C1 segment of cervical spinal cord (tissue), 14 donors: ENCODE measurements at regions not wholly inside any gene's neighbourhood (a gene's known extent, or its start where the extent isn't known, plus 50 kb on each side); places are given as distances from the start of the nearest gene placed in this dataset.
"Not testable (repeated sequence)": the region's sequence is repeated elsewhere in the genome, so short reads cannot be mapped to it uniquely, and the experiment has no call there.

Source experiments
- DNase-seq, 14 donors: peaks; one replicate each; lab custom pipeline; 2025; lab: John Stamatoyannopoulos, UW

DNA sequence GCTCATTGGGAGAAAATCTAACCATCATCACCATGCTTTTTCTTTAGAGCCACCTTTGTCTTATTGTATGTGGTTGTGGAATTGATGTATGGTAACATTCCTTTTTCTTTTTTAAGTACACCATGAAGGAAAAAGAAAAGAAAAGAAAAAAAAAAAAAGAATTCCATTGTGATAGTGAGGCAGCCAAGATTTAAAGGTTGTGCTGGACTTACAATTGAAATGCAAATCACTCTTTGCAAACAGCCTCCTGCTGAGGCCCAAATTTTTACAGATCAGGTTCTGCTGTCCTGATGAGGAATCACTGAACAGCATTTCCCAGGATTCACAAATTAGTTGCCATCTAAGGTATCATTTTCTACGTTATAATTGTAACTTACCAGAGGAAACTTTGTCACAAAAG lies 1101.0 kb upstream of the FANCL start:
- no peak for DNase-seq

DNA sequence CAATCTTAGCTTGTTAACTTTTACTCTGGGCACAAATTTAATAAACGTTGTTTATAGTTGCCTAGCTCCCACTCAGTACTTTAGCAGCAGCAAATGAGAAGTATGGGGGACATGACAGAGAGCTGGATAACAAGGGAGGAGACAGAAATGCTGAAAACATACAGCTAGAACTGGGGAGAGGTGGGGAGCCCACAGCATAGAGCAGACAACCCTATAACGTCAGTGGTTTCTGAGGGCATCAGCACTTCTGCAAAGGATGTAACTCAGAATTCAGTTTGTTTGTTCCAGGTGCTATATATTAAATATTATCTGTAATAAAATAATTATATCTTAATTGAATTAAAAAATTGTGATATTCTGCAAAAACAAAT lies 1098.7 kb upstream of the FANCL start:
- no peak for DNase-seq

DNA sequence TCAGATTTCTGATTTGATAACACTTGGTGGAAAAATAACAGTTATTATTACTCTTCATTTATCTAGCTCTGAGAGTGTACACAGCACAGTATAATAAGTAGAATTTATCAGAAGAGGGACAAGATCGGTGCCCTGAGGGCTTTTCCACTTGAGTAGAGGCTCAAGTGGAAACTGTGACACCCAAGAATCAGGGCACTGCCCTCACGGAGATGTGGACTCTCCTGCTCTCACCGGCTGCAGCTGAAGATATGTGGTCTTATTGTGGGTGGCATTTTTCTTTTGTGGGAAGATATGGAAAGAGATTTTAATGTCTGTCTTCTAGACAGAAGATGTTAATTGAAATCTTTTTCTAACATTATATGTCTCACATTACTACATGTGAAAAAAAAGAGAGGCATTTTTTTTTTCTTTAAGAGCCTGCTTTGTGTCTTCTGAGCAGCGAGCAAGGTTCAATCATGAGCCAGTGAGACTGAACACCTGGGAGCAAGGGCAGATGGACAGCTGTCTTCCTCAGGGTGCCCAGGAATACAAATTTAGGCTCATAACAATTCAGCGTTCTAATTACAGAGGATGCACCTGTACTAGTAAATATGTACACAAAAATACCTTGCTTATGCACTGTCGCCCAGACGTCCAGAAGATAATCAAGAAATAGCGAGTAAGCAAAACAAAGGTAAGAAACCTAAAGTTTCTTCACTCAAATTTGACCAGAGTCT lies 1098.2 kb upstream of the FANCL start:
- no peak for DNase-seq

DNA sequence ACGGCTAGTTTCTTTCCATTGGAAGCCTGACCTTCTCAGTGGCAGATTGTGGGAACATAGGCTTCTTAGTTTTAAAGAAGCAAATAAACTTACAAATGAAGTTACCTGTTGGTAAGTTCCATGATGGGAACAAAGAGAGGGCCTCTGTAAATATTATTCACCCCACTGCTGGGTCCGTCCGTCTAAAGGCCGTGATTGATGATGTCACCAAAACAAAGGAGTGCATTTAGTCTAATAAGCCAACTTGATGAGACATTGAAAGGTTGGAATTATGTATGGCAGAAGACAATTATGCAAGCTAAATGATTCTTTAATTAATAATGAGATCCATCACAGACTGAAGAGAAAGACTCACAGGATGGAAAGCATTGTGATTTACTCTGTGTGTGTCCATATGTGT lies 1091.9 kb upstream of the FANCL start:
- no peak for DNase-seq

DNA sequence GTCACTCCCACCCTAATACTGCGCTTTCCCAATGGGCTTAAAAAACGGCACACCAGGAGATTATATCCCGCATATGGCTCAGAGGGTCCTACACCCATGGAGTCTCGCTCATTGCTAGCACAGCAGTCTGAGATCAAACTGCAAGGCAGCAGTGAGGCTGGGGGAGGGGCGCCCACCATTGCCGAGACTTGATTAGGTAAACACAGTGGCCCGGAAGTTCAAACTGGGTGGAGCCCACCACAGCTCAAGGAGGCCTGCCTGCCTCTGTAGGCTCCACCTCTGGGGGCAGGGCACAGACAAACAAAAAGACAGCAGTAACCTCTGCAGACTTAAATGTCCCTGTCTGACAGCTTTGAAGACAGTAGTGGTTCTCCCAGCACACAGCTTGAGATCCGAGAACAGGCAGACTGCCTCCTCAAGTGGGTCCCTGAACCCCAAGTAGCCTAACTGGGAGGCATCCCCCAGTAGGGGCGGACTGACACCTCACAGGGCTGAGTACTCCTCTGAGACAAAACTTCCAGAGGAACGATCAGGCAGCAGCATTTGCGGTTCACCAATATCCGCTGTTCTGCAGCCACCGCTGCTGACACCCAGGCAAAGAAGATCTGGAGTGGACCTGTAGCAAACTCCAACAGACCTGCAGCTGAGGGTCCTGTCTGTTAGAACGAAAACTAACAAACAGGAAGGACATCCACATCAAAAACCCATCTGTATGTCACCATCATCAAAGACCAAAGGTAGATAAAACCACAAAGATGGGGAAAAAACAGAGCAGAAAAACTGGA lies 1085.6 kb upstream of the FANCL start:
- not testable (repeated sequence) for DNase-seq

DNA sequence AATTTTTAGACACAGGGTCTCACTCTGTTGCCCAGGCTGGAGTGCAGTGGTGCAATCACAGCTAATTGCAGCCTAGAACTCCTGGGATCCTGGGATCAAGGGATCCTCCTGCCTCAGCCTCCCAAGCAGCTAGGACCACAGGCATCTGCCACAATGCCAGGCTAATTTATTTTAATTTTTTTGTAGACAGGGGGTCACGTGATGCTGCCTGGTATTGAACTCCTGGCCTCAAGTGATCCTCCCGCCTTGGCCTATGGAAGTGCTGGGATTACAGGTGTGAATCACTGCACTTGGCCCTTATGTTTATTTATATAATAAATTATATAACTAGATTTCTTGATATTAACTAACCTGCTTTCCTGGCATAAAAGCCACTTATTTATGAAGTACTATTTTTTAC lies 1081.7 kb upstream of the FANCL start:
- DNase-seq, result no peak

DNA sequence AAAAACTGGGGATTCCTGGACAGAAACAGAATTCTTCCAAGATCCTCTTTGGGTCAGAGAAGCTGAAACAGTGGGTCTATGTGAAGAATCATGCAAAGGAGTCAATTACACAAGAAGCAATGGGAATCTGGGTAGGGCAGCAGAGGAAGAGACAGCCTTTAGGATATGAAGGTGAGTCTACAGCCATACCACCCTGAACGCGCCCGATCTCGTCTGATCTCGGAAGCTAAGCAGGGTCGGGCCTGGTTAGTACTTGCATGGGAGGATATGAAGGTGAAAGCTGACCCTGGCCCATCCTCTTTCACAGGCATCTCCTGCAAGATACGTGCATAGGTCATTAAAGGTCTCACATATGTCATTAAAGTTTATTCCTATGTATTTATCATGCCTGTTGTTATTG lies 1080.9 kb upstream of the FANCL start:
- no peak for DNase-seq

DNA sequence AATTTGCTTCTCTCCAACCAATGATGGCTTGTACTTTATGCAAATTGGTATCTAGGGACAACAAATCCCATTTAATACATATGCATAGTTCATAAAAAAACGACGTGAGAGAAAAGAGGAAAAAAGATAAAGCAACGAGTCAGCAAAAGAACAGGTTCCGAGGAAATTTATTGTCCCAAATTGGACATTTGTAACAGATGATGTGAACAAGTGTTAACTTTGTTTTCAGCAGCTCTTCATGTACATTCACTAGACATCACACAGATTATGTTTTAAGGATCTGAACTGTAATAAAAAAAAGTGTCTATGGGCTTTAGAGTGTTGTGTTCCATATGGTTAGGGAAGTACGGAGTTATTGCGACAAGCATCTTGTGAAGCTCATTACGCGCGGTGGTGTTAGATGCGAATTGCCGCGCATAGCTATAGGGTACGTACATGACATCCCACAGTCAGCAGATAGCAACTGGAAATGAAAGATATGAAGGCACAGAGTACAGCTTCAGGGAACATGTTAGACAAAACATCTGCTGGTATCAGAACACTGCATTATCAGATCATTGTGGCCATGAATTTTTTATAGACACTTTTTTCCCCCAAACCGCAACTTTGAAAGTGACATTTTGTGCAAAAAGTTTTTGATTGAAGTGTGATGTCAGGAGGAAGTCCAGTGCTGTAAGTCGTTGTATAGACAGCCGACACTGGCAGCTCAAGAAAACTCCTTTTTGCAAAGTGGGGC lies 1073.1 kb upstream of the FANCL start:
- DNase-seq, result no peak

DNA sequence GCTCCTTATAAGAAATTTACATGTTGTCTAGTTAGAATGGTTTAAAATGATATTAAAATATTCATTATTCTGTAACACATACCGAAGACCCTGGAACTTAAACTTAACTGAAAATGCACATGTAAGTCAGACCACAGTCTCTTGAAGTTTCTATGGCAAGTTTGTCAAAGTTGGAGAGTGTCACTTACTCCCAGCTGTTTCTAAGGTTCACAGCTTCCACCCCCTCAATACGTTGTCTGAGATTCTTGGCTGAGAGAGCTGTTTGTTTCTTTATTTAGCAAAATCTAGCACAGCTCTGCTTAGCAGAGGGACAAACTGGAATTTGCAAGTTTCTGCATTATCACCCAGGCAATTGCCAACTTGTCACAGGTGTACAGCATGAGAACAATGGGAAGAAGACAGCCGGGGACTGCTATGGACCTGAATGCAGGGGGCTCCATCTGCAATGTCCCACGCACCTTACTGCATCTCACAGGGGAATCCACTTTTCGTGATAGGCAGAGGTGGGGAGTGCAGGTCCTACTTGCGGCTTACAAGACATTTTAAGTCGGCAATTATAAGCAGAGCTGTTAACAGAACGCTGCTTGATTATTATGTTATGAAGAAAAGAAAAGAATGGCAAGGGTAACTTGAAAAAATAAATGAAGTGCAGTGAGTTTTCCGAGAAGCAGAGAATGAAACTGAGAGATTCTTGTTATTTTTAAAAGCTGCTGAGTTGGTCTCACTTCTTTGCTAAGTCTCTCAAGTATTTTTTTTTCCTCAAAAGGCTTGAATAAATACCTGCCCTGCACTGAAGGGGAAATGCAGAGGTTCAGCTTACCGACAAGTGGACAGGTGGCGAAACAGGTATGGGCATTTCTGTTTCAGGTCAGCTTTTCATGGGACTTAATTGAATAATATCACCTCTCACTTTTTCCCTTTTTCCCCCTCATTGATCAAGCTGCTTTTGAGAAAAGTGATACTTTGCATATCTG lies 1072.1 kb upstream of the FANCL start:
- DNase-seq, result no peak

DNA sequence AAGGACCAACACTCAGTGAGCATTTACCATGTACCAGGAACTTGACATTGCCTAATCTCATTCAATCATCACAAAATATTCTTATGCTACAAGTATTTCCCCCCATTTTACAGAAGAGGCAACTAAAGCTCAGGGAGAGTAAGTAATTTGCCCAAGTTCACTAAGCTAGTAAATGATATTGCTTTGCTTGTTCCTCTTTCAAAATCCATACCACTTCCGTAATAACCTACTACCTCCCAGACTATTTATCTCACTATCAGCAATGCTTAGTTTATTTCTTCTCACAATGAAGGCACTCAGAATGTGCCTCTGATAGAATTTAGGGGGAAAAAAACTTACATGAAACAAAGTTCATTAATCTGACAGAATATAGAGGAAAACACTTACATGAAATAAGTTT lies 1070.9 kb upstream of the FANCL start:
- no peak for DNase-seq

DNA sequence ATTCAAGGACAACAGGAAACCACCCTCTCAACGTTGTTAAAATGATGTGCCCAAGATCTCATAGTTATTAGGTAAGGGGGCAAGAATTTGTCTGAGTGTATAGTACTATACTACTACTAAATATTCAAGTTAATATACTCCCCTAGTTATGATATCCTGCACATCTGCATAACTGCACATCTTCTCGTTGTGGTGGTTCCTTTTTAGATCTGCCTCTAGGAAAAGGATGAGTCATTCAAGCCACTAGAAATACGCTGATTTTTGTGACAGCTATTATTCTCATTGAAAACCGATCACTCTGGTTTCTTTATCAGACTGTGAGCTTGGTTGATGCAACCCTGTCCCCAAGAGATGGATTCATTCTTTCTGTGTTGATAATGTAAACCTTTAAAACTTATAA lies 1067.0 kb upstream of the FANCL start:
- no peak for DNase-seq

DNA sequence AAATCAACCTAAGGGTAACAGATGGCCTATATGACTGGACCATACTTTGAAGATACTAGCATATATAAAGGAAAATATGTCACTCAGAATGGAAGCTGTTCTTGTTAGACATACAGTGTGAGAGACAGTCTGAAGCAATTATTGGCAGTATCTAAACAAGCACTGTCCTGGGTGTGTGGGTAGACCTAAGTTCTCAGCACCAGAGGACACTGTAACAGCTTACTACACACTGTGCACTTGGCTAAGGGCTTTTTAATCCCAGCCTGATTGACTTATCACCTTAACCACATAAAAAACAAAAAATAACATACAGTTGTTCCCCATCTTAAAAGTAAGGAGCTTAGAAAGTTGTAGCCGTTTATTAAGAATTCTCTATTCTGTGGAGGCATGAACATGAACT lies 1066.1 kb upstream of the FANCL start:
- DNase-seq, result no peak

DNA sequence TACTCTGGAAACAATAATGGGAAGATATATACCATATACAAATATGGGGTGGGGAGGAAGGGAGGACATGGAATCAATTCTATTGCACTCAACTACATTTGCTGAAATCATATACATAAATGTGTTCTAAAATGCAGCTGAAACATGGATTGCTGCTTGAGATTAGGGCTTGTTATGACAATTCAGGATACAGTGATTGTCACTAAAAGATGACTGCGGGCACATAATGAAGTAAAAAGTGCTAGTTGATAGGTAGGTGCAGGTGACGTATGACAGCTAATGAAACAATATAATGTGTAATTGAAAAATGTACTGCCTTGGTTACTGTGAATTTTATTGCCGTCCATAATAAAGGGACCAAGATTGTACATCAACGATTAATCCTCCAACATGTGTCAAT lies 1062.1 kb upstream of the FANCL start:
- no peak for DNase-seq

DNA sequence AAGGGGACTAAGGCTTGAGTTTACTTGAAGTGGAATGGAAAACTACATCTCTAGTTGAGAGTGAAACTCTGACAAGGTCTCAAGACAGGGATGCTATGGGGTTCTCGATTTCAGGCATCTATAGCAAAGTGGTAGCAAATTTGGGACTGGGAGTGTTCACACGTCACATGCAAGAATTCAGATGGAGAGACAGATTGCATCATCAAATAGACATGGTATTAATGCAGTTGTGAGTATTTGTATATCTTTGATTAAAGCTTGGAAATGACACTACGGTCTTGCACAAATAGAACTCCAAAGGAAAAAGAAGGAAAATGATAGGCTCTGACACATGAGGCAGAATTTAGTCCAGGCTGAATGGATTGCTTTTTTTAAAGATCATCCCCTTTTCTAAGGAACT lies 1061.6 kb upstream of the FANCL start:
- DNase-seq, result no peak

DNA sequence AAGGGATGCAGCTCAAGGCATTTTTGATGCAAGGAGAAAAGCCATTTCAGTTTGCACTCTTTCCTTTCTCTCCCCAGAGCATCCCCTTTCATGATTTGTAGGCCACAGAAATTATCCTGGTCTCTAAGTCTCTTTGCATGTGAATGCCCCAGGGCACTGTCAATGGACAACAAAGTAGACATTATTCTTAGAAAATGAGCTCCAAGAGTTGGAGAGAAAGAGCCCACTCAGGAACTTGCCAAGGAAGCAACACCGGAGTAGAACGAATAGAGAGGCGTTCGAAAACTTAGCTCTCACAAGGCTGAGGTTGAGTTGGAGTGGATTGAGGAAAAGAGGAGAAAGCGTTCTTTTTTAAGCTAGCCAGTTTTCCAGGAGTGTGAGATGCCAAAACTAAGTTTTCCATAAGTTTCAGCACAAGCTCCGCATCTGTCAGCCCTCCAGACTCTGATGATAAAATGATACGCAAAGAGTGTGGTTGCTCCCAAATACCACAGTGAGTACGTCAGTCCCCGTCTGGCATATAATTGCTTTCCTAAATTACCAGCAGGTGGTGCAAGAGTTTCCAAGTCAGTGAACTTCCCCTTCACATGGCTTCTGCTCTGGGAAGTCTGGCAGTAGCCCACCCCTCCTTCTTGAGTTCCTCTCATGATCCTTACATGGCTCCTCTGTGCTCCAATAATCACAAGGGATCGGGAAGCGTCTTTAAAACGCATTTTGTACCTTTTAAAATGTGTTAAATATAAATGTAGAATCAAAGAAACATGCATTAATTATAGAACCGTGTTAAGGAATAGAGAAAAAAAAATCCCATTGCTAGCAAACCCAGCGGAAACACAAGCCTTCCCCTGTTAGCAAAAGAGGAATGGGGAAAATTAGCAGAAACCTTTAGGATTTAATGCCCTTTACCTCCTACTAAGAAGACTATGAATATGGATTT lies 1060.6 kb upstream of the FANCL start:
- peak in 8 of 14 donors; percentile 1 to 48 (median 6) for DNase-seq

DNA sequence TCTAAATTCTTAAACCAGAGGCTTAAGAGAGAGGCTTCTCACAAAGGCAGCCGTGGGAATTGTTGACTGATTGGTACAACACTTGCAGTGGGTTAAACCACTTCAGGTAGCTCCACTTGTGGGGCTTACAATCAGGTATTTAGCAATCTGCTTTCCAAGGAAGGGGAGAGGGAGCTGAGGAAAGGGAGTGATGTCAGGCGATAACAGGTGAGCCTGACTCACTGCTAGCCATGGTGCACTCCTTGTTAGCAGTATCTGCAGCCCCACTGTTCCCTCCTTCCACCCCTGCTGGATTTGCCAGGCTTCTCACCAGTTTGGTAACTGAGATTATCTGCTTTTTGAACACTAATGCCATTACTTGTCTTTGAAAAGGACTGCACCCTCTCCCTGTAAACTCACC lies 1056.7 kb upstream of the FANCL start:
- no peak for DNase-seq

DNA sequence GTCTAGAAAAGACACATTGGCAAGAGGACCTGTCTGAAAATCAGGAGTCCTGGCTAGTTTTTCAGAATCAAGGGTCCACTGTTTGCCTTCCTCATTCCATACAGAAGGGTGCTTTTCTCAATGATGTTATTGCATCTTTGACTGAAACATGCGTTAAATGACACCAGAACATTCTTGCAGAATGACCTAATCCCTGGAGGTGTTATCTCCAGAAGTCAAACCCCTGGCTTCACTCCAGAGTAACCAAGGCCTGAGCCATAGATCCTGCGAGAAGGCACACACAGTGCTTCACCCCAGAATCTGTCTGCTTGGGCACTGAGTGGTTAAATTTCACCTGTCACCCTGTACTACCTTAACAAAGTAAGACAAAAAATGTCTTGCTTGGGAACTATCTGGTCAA lies 1055.2 kb upstream of the FANCL start:
- no peak for DNase-seq

DNA sequence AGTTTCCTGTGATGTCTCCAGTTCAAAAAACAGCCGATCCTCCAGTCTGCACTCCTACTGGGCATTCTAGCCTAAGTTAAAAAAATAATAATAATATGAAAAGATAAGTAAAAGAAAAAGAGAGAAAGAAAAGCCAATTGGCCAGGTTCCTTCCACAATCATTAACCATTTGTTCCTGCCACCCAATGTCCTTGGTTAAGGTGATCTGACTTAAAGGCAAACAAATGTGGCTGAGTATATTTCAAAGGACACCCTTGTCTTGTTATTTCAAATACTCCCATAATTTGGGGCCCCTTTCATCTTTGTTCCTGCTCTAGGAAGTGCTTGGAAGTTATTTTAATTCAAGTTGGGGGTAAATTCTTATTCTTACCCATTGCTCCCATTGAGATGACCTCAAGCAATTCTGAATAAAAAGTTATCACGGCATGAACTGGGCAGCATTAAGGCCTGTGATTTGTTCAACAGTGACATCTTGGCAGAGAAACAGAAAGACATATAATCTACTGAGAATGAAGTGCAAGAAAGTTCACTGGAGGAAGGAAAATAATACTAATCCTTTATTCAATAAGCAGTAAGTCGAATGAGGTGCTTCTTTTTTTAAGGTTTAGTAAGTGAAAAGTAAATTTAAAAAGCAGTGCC lies 1054.5 kb upstream of the FANCL start:
- DNase-seq, result no peak

DNA sequence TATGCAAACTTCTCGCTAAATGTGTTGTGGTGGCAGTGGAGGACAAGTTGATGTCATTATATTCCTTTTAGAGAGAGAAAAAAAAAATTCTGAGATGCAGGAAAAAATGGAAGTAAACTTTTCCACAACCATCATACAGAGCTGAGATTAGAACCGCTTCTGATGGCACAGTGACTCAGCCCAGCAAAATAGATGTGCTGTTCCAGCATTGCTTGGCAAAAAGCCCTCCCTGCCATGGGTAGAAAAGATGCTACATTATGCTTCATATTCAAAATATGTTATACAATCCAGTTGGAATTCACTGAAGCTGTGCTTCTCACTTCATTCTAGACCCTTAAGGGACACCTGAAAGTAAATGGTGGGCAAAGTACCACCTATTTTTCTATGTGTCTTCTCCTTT lies 1047.6 kb upstream of the FANCL start:
- no peak for DNase-seq
